AG09319 (cell line): ENCODE measurements at regions not wholly inside any gene's neighbourhood (a gene's known extent, or its start where the extent isn't known, plus 50 kb on each side); places are given as distances from the start of the nearest gene placed in this dataset.

Source experiments
- DNase-seq: peaks from one replicate; pipeline ENCODE4 v3.0.0-alpha.2; 2010; ENCODE audit warnings: low read depth; ENCODE audit errors: extremely low read depth
- TF ChIP-seq, protein P1 (sequence below): IDR thresholded peaks from 2 replicates; pipeline ENCODE4 v1.5.1; 2011; ENCODE audit warnings: low read depth, mild to moderate bottlenecking, inconsistent platforms, low read length, moderate library complexity

GRCh38 chr5:142426129-142427014 is 101.6 kb upstream of the SPRY4 start:
- TF ChIP-seq, protein P1, sequence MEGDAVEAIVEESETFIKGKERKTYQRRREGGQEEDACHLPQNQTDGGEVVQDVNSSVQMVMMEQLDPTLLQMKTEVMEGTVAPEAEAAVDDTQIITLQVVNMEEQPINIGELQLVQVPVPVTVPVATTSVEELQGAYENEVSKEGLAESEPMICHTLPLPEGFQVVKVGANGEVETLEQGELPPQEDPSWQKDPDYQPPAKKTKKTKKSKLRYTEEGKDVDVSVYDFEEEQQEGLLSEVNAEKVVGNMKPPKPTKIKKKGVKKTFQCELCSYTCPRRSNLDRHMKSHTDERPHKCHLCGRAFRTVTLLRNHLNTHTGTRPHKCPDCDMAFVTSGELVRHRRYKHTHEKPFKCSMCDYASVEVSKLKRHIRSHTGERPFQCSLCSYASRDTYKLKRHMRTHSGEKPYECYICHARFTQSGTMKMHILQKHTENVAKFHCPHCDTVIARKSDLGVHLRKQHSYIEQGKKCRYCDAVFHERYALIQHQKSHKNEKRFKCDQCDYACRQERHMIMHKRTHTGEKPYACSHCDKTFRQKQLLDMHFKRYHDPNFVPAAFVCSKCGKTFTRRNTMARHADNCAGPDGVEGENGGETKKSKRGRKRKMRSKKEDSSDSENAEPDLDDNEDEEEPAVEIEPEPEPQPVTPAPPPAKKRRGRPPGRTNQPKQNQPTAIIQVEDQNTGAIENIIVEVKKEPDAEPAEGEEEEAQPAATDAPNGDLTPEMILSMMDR, result no peak
- DNase-seq, result no peak

DNA sequence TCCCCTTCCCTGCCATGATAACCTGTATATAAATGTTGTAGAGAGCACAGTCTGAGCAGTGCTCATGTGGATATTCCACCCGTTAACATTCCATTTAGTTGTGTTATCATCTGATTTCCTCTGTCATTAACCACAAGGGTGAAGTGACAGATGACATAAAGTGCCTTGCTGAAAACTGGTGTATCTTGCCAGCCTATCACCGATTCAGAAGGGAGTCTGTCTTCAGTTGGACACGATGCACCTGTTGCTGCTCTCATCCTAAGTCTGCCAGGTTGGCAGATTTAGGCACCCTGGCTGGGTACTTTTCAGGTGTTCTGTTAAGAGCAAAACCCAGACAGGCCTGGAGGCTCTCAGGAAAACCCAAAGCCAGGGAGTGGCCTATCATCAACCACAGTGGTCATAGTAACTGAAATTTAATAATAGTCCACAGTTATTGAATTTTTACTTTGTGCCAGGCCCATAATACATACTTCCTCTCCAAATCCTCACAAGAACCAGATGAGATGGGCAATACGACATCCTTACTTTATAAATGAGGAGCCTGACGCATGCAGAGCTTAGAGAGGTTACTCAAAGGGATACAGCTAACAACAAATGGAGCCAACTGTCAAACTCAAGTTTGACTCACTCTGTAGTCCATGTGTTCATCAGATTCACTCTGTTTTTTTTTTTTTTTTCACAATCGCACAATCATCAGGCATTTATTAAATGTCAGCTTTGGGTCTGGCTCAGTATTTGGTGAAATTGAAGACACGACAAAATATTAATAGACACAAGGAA is 100.7 kb upstream of the SPRY4 start:
- TF ChIP-seq, protein P1, result no peak
- no peak for DNase-seq

GRCh38 chr5:142422429-142422828 is 97.6 kb upstream of the SPRY4 start:
- TF ChIP-seq, protein P1, result no peak
- DNase-seq, result no peak

- TF ChIP-seq, protein P1, result no peak
- no peak for DNase-seq
Observed at GRCh38 chr5:142421621-142422397, 97.0 kb upstream of the SPRY4 start.

GRCh38 chr5:142421228-142421617 is 96.4 kb upstream of the SPRY4 start:
- TF ChIP-seq, protein P1, result no peak
- DNase-seq, result no peak

GRCh38 chr5:142420561-142421227 is 95.9 kb upstream of the SPRY4 start:
- no peak for DNase-seq
- TF ChIP-seq, protein P1, result no peak
